ENCODE measurements at regions not wholly inside any gene's neighbourhood (a gene's known extent, or its start where the extent isn't known, plus 50 kb on each side); places are given as distances from the start of the nearest gene placed in this dataset.
A peak's percentile ranks its signal among the peaks of the same experiment; 100 is the strongest.
"Not testable (repeated sequence)": the region's sequence is repeated elsewhere in the genome, so short reads cannot be mapped to it uniquely, and the experiment has no call there.

- no peak overlapping the region for H3K27ac ChIP-seq
- TF ChIP-seq CTCF (IDR thresholded peaks at IDR 0.05): no peak
- H3K36me3 ChIP-seq: no peaks in the 10 kb centered on the region
- no peaks in the 10 kb centered on the region for H3K9me3 ChIP-seq
- intact Hi-C loops (cut with DNase I): no loop called here
- H3K4me1 ChIP-seq: no peaks in the 10 kb centered on the region
- no peaks in the 10 kb centered on the region for H3K27me3 ChIP-seq (ENCODE audit: low read depth)
- no peak overlapping the region for H3K4me3 ChIP-seq
- DNase-seq (no peak), ATAC-seq (no peak)
These were observed 119.6 kb upstream of the BRWD3 start for GRCh38 chrX:80929251-80929650.

- Histone ChIP-seq H3K9me3 (no peaks in the 10 kb centered on the region), H3K4me1 (no peaks in the 10 kb centered on the region), H3K27ac (no peak overlapping the region), H3K4me3 (no peak overlapping the region), H3K36me3 (no peaks in the 10 kb centered on the region), H3K27me3 (ENCODE audit: low read depth) (no peaks in the 10 kb centered on the region)
- DNase-seq (no peak), ATAC-seq (no peak)
- intact Hi-C loops (cut with DNase I): no loop called here
- TF ChIP-seq CTCF (IDR thresholded peaks at IDR 0.05): no peak
These were observed 108.2 kb upstream of the BRWD3 start for GRCh38 chrX:80917919-80918318.

DNA sequence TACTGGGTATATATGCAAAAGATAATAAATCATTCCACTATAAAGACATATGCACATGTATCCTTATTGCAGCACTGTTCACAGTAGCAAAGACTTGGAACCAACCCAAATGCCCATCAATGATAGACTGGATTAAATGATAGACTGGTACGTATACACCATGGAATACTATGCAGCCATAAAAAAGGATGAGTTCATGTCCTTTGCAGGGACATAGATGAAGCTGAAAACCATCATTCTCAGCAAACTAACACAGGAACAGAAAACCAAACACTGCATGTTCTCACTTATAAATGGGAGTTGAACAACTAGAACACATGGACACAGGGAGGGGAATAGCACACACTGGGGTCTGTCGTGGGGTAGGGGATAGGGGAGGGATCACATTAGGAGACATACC, 102.7 kb upstream of the BRWD3 start:
- H3K4me1 ChIP-seq; H3K9me3 ChIP-seq; H3K27me3 ChIP-seq (ENCODE audit: low read depth); H3K36me3 ChIP-seq; DNase-seq; intact Hi-C loops (cut with DNase I); H3K4me3 ChIP-seq; ATAC-seq; H3K27ac ChIP-seq: not testable (repeated sequence)

- H3K36me3 ChIP-seq: no peaks in the 10 kb centered on the region
- H3K4me3 ChIP-seq: no peak overlapping the region
- TF ChIP-seq CTCF (IDR thresholded peaks at IDR 0.05): no peak
- H3K4me1 ChIP-seq: no peaks in the 10 kb centered on the region
- DNase-seq (no peak), ATAC-seq (no peak)
- no peaks in the 10 kb centered on the region for H3K27me3 ChIP-seq (ENCODE audit: low read depth)
- H3K9me3 ChIP-seq: no peaks in the 10 kb centered on the region
- intact Hi-C loops (cut with DNase I): no loop called here
- no peak overlapping the region for H3K27ac ChIP-seq
These were observed 70.2 kb upstream of the BRWD3 start for GRCh38 chrX:80879916-80880315.

- intact Hi-C loops (cut with DNase I): no loop called here
- DNase-seq: no peak
These were observed 69.5 kb upstream of the BRWD3 start for GRCh38 chrX:80879143-80879542.

GRCh38 chrX:80876877-80877276, 67.2 kb upstream of the BRWD3 start:
- Histone ChIP-seq H3K36me3 (no peaks in the 10 kb centered on the region), H3K27me3 (ENCODE audit: low read depth) (no peaks in the 10 kb centered on the region), H3K4me3 (no peak overlapping the region), H3K9me3 (no peaks in the 10 kb centered on the region), H3K4me1 (no peaks in the 10 kb centered on the region), H3K27ac (no peak overlapping the region)
- TF ChIP-seq CTCF (IDR thresholded peaks at IDR 0.05): peak; percentile 32
- DNase-seq (no peak), ATAC-seq (no peak)
- intact Hi-C loops (cut with DNase I): no loop called here

More at GRCh38 chrX:80879143-80879542, 69.5 kb upstream of the BRWD3 start:
- H3K4me3 ChIP-seq: no peak overlapping the region
- ATAC-seq: no peak
- no peak for TF ChIP-seq CTCF (IDR thresholded peaks at IDR 0.05)
- no peak overlapping the region for H3K27ac ChIP-seq
- H3K36me3 ChIP-seq: no peaks in the 10 kb centered on the region
- H3K27me3 ChIP-seq (ENCODE audit: low read depth): no peaks in the 10 kb centered on the region
- no peaks in the 10 kb centered on the region for H3K4me1 ChIP-seq
- H3K9me3 ChIP-seq: no peaks in the 10 kb centered on the region

Measured in lower lobe of right lung (tissue), 2 donors.